T-helper 22 cell (primary cell): ENCODE measurements at regions not wholly inside any gene's neighbourhood (a gene's known extent, or its start where the extent isn't known, plus 50 kb on each side); places are given as distances from the start of the nearest gene placed in this dataset.
"Not testable (repeated sequence)": the region's sequence is repeated elsewhere in the genome, so short reads cannot be mapped to it uniquely, and the experiment has no call there.

Experiments used
- DNase-seq: peaks from one replicate; pipeline ENCODE4 v3.0.0-alpha.2; 2020; ENCODE audit warnings: low read depth

DNA sequence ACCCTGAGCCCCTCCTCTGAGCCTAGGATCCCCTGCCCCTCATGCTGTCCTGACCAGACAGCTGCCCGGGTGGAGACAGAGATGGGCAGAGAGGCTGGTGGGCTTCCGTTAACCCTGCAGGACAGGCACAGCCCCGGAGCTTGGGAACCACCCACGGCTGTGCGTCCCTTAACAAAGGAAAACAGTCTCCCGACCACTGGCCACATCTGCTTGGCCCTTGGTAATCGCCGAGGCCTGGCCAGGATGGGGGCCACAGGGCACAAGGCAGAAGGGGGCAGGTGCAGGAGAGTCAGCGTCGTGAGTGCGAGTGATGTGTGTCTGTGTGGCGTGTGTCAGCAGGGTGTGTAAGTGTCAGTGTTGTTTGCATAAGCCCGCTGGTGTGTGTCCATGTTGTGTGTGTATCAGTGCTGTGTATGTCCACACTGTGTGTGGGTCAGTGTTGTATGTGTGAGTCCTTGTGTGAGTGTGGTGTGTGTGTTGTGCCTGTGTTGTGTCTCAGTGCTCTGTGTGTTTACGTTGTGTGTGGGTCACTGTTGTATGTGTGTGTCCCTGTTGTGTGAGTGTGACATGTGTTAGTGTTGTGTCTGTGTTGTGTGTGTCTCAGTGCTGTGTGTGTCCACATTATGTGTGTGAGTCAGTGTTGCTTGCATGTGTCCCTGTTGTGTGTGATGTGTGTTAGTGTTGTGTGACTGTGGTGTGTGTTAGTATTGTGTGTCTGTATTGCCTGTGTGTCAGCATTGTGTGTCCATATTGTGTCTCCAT, 369.5 kb downstream of the BRD1 start:
- no peak for DNase-seq

GRCh38 chr22:49457146-49457545, 370.5 kb downstream of the BRD1 start:
- no peak for DNase-seq

GRCh38 chr22:49455595-49455994, 372.1 kb downstream of the BRD1 start:
- no peak for DNase-seq

DNA sequence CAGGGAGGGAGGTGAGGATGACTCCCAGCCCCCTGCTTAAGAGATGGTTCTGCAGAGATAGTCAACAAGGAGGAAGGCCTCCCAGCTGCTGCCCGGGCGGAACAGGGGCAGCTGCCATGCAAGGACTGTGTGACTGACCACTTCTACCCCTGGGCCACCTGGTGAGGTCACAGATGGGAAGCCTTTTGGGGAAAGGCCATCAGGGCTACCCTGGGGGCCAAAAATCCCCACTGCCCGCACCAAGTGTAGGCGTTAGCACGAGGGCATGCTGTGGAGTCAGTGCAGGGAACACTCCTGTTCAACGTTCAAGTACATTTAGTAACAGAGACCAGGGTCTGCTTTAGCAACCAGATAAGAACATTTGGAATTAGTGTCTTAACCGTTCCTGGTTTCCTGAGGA, 372.9 kb downstream of the BRD1 start:
- DNase-seq = no peak

DNA sequence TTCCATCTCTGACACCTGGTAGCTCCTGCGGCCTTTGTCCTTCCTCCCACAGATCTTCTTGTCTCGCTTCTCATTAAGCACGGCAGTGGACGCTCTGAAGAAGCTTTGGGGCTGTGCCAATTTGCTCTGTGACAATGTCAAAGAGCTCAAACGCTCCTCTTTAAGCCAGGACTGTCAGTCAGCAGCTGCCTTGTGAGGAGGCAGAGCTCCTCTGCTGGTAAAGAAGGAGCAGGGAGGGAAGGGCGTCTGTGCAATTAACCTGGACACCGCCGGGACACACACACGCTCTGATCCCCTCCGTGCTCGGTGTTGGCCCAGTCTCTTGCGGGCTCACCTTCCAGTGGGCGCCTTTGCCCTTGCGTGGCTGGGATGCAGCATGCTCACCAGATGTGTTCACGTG, 373.9 kb downstream of the BRD1 start:
- DNase-seq = no peak

DNA sequence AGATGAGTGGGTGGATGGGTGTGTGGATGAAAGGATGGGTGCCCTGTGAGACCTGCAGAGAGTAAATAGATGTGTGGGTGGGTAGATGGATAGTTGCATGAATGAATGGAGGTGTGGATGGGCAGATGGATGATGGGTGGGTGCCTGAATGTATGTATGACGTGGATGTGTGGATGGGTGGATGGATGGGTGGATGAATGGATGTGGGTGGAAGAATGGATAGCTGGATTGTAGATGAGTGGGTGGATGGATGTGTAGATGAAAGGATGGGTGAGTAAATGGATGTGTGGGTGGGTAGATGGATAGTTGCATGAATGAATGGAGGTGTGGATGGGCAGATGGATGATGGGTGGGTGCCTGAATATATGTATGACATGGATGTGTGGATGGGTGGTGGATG, 374.7 kb downstream of the BRD1 start:
- not testable (repeated sequence) for DNase-seq

GRCh38 chr22:49452362-49452946, 375.2 kb downstream of the BRD1 start:
- DNase-seq = no peak

DNA sequence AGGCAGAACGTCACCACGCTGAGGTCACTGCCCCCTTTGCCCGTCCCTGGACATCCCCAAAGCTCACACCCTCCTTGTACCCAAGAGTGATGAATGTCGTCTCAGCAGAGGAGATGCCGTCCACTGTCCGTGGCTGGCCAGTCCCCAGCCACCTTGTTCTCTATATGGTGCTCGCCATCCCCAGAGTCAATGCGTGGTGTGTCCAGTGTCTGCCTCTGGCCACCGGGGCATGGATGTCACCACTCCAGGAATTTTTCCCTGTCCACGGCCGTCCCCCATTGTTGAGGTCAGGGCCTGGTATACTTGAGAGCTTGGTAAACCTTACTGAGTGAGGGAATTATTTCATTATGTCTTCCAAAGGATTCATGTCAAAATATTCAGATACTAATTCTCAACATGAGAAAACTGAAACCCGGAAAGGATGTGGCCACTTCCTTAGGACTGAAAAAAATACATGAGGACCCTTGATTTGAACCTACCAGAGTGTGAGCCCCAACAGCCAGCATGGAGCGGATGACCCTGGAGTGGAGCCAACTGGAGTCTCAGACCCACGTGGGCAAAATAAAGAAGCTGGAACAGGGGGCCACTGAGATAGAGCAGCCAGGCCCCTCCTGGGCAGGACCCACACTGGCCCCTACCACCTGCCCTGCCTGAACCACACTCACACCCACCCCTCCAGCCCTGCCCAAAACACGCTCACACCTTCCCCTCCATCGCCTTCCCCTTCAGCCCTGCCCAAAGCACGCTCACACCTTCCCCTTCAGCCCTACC, 376.4 kb downstream of the BRD1 start:
- DNase-seq = no peak

DNA sequence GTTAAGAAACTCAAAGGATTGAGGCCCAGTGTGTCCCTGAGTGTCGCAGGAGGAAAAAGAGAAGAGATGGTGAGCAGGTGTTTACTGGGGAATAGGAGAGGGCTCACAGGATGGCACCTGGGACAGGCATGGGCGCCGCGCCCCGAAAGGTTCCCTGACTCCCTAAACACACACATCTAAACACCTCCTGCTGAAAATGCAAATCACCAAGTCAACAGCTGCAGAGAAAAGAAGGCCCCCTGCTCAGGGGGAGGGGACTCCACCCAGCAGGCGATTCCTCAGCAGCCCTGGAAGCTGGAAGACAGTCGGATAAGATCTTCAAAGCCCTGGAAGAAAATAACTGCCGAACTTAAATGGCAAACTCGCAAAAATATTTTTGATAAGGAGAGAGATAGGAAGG, 377.2 kb downstream of the BRD1 start:
- no peak for DNase-seq

GRCh38 chr22:49449811-49450446, 377.7 kb downstream of the BRD1 start:
- DNase-seq = no peak

- DNase-seq = no peak
These were observed 378.3 kb downstream of the BRD1 start for GRCh38 chr22:49449377-49449776.

- no peak for DNase-seq
These were observed 379.1 kb downstream of the BRD1 start for GRCh38 chr22:49448526-49448925.

GRCh38 chr22:49447837-49448236, 379.8 kb downstream of the BRD1 start:
- DNase-seq = no peak

DNA sequence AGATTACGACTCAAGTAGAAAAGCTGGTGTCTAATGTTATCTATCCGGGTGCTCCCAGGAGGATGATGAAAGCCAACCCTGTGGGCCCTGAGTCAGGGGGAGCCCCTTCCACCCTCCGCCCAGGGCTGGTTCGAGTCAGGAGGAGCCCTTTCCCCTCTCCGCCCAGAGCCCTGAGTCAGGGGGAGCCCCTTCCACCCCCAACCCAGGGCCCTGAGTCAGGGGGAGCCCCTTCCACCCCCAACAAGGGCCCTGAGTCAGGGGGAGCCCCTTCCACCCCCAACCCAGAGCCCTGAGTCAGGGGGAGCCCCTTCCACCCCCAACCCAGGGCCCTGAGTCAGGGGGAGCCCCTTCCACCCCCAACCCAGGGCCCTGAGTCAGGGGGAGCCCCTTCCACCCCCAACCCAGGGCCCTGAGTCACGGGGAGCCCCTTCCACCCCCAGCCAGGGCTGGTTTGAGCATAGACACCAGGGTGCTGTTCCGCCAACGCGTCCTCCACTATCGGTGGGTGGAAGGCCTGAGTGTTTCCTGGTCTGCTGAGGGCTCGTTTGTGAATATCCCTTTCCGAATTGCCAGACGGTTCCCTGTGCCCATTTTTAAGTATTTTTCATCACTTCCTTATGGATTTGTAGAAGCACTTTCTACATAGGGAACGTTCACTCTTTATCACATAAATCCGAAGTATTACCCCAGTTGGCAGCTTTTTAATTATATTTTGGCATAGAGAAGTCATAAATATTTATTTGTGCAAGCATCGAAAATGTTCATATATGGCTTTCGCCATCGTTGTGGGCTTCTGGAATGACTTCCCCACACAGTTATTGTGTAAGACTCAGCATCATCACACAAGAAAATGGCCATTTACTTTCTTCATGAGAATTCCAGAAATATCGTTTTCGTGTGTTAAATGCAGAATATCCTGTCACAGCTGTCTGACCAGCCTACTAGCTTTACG, 380.6 kb downstream of the BRD1 start:
- no peak for DNase-seq

DNA sequence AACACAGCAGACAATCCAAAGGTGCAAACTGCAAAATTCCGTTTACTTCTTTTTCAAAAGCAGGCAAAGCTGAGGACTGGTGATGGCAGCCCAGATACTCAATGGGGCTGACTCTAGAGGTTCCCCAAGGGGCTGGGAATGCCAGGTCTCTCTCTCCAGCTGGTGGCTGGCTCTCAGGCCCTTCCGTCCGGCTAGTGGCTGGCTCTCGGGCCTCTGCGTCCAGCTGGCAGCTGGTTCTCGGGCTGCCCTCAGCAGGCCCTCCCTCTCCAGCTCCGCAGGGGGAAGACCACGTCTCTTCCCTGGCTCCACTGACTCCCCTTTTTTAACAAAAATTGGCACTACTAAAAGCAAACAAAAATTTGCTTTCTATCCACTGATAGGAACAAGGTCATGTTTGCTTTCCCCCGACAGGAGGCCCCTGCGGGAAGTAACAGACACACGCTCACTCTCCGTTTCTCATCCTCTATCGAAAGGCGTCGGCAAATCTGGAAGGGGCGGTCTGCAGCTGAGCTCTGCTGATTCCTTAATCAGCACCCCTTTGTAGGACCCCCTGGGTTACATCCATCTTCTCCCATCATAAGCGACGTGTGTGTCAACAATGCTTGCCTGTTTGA, 381.4 kb downstream of the BRD1 start:
- no peak for DNase-seq

DNA sequence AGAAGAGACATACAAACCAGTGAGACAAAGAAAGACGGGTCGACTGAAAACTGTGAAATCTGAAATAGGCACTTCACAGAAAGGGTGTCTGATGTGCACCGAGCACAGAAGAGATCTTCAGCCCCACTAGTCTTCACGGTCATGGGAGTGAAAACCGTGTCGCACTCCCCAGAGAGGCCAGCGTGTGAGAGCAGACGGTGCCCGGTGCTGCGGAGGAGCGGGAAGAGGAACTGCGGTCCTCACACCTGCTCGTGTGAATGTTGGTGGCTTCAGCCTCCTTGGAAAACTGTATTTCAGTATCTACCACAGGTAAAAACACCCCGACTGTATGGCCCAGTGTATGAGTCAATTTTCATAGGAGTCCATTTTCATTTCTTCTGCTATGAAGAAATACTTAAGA, 382.9 kb downstream of the BRD1 start:
- no peak for DNase-seq

- no peak for DNase-seq
These were observed 386.7 kb downstream of the BRD1 start for GRCh38 chr22:49440931-49441330.

DNA sequence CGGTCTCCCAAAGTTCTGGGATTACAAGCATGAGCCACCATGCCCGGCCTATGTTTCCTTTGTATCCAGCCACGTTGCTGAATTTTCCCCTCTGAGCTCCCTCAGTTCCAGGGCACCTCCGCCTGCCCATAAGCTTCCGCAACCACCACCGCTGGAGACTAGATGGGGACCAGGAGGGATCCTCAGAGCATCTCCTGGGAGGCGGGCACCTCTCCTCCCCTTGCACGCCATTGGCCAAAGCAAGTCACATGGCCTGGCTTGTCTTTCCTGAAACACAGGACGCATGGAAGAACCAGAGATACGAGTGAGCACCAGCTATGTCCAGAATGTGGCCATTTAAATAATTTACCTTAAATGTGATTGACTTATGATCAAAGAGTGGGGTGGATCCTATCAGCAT, 388.3 kb downstream of the BRD1 start:
- DNase-seq = no peak

- no peak for DNase-seq
These were observed 389.7 kb downstream of the BRD1 start for GRCh38 chr22:49437956-49438355.

DNA sequence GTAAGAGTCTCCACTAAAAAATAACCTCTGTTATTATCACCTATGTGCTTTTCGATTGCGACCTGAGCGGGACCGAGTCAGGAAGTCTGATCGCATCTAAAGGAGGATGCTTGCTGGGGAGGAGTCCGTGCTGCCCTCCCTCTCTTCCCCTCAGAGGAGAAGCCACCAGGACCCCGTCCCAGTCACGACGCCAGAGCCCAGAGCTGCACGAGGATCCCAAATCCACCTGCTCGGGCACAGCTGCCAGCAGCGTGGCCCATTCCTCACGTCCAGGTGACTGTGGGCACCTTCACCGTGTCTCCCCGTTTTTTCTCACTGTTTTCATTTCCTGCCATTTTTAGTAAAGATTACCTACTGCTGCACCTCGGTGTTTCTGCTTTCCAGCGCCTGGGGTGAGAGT, 390.3 kb downstream of the BRD1 start:
- no peak for DNase-seq

DNA sequence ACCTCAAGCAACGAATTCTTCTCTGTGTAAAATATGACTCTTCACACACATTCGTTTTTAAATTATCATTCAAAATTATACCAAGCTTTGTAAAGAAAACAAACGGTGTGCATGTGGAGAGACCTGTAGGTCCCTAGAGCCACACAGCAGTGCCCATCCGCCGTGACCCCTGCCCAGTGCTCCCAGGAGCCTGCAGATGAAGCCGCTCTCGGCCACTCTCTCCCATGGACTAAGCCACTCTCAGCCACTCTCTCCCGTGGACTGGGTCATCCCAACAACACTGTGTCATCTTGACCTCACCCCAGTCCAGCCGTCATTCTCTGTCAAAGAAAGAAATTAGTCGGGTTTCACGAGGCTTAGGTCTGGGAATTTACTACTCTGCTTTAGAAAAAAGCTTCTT, 391.6 kb downstream of the BRD1 start:
- DNase-seq = no peak
